IgD-negative memory B cell (primary cell): ENCODE measurements at regions not wholly inside any gene's neighbourhood (a gene's known extent, or its start where the extent isn't known, plus 50 kb on each side); places are given as distances from the start of the nearest gene placed in this dataset.
A peak's percentile ranks its signal among the peaks of the same experiment; 100 is the strongest.
"Not testable (repeated sequence)": the region's sequence is repeated elsewhere in the genome, so short reads cannot be mapped to it uniquely, and the experiment has no call there.

ENCODE experiments used
- H3K27ac Mint-ChIP-seq, 3 donors: one replicate each; pipeline ENCODE4 v1.8.0; 2020 to 2022; ENCODE audit warnings: mild to moderate bottlenecking in 3 of 3, mixed read lengths in 3 of 3, moderate library complexity in 1 of 3
- H3K27me3 Mint-ChIP-seq: one replicate; pipeline ENCODE4 v1.8.0; 2021; ENCODE audit warnings: mixed read lengths
- H3K36me3 Mint-ChIP-seq: one replicate; pipeline ENCODE4 v1.8.0; 2020; ENCODE audit warnings: mild to moderate bottlenecking, mixed read lengths
- H3K4me1 Mint-ChIP-seq, 3 donors: one replicate each; pipeline ENCODE4 v1.8.0; 2020 to 2022; ENCODE audit warnings: mixed read lengths in 3 of 3, mild to moderate bottlenecking in 1 of 3
- H3K4me3 Mint-ChIP-seq, 4 donors: one replicate each; pipeline ENCODE4 v1.8.0; 2020 to 2022; ENCODE audit warnings: mild to moderate bottlenecking in 4 of 4, mixed read lengths in 4 of 4, moderate library complexity in 3 of 4
- H3K9me3 Mint-ChIP-seq, 3 donors: one replicate each; pipeline ENCODE4 v1.8.0; 2020 to 2021; ENCODE audit warnings: mixed read lengths in 3 of 3, mild to moderate bottlenecking in 1 of 3

DNA sequence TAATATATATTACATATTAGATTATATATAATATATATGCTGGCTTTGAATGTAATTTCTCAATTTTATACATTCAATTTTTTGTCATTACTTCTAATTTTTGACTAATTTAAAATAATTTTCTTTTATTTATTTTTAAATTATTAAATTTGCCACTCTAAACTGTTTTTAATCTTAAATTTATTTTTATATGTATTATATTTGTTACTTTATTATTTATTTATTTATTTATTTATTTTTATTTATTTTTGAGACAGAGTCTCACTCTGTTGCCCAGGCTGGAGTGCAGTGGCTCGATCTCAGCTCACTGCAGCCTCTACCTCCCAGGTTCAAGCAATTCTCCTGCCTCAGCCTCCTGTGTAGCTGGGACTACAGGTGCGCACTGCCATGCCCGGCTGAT, 473.0 kb downstream of the PLOD2 start:
- H3K36me3 Mint-ChIP-seq, H3K4me3 Mint-ChIP-seq, H3K27ac Mint-ChIP-seq, H3K27me3 Mint-ChIP-seq, H3K9me3 Mint-ChIP-seq, H3K4me1 Mint-ChIP-seq: not testable (repeated sequence)

DNA sequence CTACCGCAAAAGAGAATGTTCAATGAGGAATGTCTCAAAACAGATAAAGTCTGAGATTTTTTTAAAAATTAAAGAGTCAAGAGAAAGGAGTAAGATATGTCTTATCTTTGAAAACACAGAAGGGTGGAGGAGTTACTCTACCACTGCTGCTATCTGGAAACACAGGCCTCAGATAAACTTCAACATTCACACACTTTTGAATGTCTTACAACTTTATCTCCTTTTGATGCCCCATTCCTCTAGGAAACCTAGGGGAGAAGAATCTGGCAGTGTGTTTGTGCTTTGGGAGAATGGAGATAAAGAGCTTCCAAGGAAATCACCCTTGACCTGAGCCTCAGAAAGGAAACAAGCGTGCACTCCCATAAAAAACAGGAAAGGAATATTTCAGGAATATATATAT, 468.2 kb downstream of the PLOD2 start:
- Mint-ChIP-seq H3K36me3 (no peaks in the 10 kb centered on the region), H3K27me3 (no peaks in the 10 kb centered on the region), H3K9me3 (no peaks in the 10 kb centered on the region), H3K4me1 (no peaks in the 10 kb centered on the region), H3K27ac (no peak overlapping the region), H3K4me3 (no peak overlapping the region)

GRCh38 chr3:145696011-145696410, 465.0 kb downstream of the PLOD2 start:
- no peaks in the 10 kb centered on the region for H3K27me3 Mint-ChIP-seq
- H3K36me3 Mint-ChIP-seq: no peaks in the 10 kb centered on the region
- H3K27ac Mint-ChIP-seq: no peak overlapping the region
- H3K4me3 Mint-ChIP-seq: no peak overlapping the region
- peaks cover 0 to 6% (median 2%) of the 10 kb centered on the region in 3 donors for H3K9me3 Mint-ChIP-seq
- no peaks in the 10 kb centered on the region for H3K4me1 Mint-ChIP-seq

- no peaks in the 10 kb centered on the region for H3K36me3 Mint-ChIP-seq
- no peak overlapping the region for H3K4me3 Mint-ChIP-seq
- peaks cover 0 to 10% (median 2%) of the 10 kb centered on the region in 3 donors for H3K9me3 Mint-ChIP-seq
- no peaks in the 10 kb centered on the region for H3K27me3 Mint-ChIP-seq
- H3K4me1 Mint-ChIP-seq: no peaks in the 10 kb centered on the region
- H3K27ac Mint-ChIP-seq: no peak overlapping the region
Observed at GRCh38 chr3:145698250-145698649, 462.7 kb downstream of the PLOD2 start.

DNA sequence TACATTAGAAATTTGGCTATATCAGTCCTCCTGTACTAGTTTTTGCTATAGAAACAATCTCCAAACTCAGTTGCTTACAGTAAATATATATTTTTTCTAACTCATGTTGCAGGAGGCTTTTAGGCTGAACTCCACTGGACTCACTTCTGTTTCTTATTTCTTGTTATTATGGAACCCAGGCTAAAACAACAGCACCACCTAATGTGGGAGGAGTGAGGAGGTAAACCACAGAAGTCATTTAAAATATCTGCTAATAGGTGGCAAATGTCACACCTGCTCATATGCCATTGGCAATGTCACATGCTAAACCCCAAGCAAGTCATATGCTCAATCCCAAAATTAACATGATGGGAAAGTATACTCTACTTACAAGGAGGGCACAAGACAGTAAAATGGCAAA, 462.2 kb downstream of the PLOD2 start:
- Mint-ChIP-seq H3K27ac (no peak overlapping the region), H3K27me3 (no peaks in the 10 kb centered on the region), H3K36me3 (no peaks in the 10 kb centered on the region), H3K9me3 (peaks cover 0 to 10% (median 2%) of the 10 kb centered on the region in 3 donors), H3K4me1 (no peaks in the 10 kb centered on the region), H3K4me3 (no peak overlapping the region)

GRCh38 chr3:145704020-145704419, 457.0 kb downstream of the PLOD2 start:
- Mint-ChIP-seq H3K9me3 (peaks cover 0 to 5% (median 1%) of the 10 kb centered on the region in 3 donors), H3K27me3 (no peaks in the 10 kb centered on the region), H3K4me3 (no peak overlapping the region), H3K36me3 (no peaks in the 10 kb centered on the region), H3K4me1 (no peaks in the 10 kb centered on the region), H3K27ac (no peak overlapping the region)

GRCh38 chr3:145709779-145710178, 451.2 kb downstream of the PLOD2 start:
- H3K27me3 Mint-ChIP-seq, H3K9me3 Mint-ChIP-seq, H3K4me1 Mint-ChIP-seq, H3K4me3 Mint-ChIP-seq, H3K36me3 Mint-ChIP-seq, H3K27ac Mint-ChIP-seq: not testable (repeated sequence)

GRCh38 chr3:145716519-145716918, 444.5 kb downstream of the PLOD2 start:
- H3K27me3 Mint-ChIP-seq: no peaks in the 10 kb centered on the region
- no peak overlapping the region for H3K27ac Mint-ChIP-seq
- H3K36me3 Mint-ChIP-seq: no peaks in the 10 kb centered on the region
- peaks cover 0 to 7% (median 4%) of the 10 kb centered on the region in 3 donors for H3K9me3 Mint-ChIP-seq
- H3K4me3 Mint-ChIP-seq: no peak overlapping the region
- no peaks in the 10 kb centered on the region for H3K4me1 Mint-ChIP-seq

- no peaks in the 10 kb centered on the region for H3K27me3 Mint-ChIP-seq
- H3K27ac Mint-ChIP-seq: peak overlapping the region in 1 of 3 donors; percentile 37
- peaks cover 0 to 2% (median 0%) of the 10 kb centered on the region in 3 donors for H3K9me3 Mint-ChIP-seq
- H3K4me3 Mint-ChIP-seq: no peak overlapping the region
- H3K36me3 Mint-ChIP-seq: no peaks in the 10 kb centered on the region
- no peaks in the 10 kb centered on the region for H3K4me1 Mint-ChIP-seq
Observed at GRCh38 chr3:145719114-145719513, 441.9 kb downstream of the PLOD2 start.

GRCh38 chr3:145721273-145721805, 439.6 kb downstream of the PLOD2 start:
- Mint-ChIP-seq H3K4me3 (no peak overlapping the region), H3K9me3 (peaks cover 0 to 4% (median 0%) of the 10 kb centered on the region in 3 donors), H3K4me1 (no peaks in the 10 kb centered on the region), H3K27me3 (no peaks in the 10 kb centered on the region), H3K36me3 (no peaks in the 10 kb centered on the region), H3K27ac (no peak overlapping the region)

GRCh38 chr3:145721815-145722214, 439.2 kb downstream of the PLOD2 start:
- Mint-ChIP-seq H3K27ac (no peak overlapping the region), H3K4me3 (no peak overlapping the region), H3K9me3 (peaks cover 0 to 4% (median 0%) of the 10 kb centered on the region in 3 donors), H3K27me3 (no peaks in the 10 kb centered on the region), H3K36me3 (no peaks in the 10 kb centered on the region), H3K4me1 (no peaks in the 10 kb centered on the region)

- H3K27ac Mint-ChIP-seq: no peak overlapping the region
- H3K27me3 Mint-ChIP-seq: no peaks in the 10 kb centered on the region
- H3K9me3 Mint-ChIP-seq: peaks cover 0 to 4% (median 3%) of the 10 kb centered on the region in 3 donors
- H3K36me3 Mint-ChIP-seq: no peaks in the 10 kb centered on the region
- H3K4me1 Mint-ChIP-seq: no peaks in the 10 kb centered on the region
- no peak overlapping the region for H3K4me3 Mint-ChIP-seq
Observed at GRCh38 chr3:145727476-145727875, 433.5 kb downstream of the PLOD2 start.

DNA sequence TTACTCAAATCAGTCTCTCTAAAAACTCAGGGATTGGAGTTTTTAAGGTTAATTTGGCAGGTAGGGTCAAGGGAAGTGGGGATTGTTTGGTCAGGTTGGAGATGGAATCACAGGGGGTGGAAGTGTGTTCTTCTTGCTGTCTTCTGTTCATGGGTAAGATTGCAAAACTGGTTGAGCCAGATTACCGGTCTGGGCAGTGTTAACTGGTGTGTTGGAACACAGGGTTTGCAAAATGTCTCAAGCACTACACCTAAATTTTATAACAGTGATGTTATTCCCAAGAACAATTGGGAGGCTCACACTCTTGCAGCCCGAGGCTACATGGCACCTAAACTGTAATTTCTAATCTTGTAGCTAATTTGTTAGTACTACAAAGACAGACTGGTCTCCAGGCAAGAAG, 425.4 kb downstream of the PLOD2 start:
- Mint-ChIP-seq H3K4me3 (no peak overlapping the region), H3K27ac (no peak overlapping the region), H3K4me1 (no peaks in the 10 kb centered on the region), H3K27me3 (no peaks in the 10 kb centered on the region), H3K9me3 (peaks cover 0 to 2% (median 0%) of the 10 kb centered on the region in 3 donors), H3K36me3 (no peaks in the 10 kb centered on the region)

DNA sequence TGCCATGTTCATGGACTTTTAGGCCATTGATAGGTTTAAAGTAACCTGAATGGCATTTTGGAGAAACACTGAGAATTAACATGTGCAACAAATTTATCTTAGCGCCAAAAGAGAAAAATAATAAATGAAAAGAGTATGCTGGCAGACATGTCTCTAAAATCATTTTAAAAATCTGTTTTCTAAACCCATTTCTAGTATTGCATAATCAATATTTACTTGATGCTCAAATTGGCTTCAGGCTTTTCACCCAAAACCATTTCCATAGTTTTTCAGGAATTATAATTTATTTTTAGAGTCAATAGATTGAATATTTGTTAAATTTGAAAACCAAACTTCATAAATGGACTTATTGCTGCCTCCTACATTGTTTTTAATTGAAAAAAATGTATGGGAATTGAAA, 423.0 kb downstream of the PLOD2 start:
- H3K4me1 Mint-ChIP-seq: no peaks in the 10 kb centered on the region
- no peak overlapping the region for H3K4me3 Mint-ChIP-seq
- no peaks in the 10 kb centered on the region for H3K27me3 Mint-ChIP-seq
- H3K27ac Mint-ChIP-seq: no peak overlapping the region
- peaks cover 0 to 2% (median 0%) of the 10 kb centered on the region in 3 donors for H3K9me3 Mint-ChIP-seq
- H3K36me3 Mint-ChIP-seq: no peaks in the 10 kb centered on the region

DNA sequence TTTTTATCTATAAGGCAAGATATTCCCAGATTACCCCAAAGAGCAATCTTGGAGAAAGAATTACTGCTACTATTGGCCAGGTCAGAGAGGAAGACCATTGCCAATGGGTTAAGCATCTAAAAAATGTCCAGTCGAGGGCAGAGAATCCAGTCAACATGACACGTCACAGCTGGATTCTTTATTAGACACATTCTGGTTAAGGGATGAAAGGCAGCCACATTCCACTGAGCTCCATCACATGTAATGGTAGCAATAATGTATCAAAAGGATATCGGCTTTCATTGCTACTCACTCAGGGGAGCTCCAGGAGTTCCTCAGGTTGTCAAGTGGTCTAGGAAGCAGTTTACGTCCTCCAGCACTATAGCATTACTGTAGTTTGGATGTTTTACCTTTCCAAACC, 421.1 kb downstream of the PLOD2 start:
- H3K4me3 Mint-ChIP-seq: no peak overlapping the region
- no peaks in the 10 kb centered on the region for H3K27me3 Mint-ChIP-seq
- H3K36me3 Mint-ChIP-seq: no peaks in the 10 kb centered on the region
- H3K9me3 Mint-ChIP-seq: peaks cover 0 to 2% (median 0%) of the 10 kb centered on the region in 3 donors
- H3K4me1 Mint-ChIP-seq: no peaks in the 10 kb centered on the region
- no peak overlapping the region for H3K27ac Mint-ChIP-seq

DNA sequence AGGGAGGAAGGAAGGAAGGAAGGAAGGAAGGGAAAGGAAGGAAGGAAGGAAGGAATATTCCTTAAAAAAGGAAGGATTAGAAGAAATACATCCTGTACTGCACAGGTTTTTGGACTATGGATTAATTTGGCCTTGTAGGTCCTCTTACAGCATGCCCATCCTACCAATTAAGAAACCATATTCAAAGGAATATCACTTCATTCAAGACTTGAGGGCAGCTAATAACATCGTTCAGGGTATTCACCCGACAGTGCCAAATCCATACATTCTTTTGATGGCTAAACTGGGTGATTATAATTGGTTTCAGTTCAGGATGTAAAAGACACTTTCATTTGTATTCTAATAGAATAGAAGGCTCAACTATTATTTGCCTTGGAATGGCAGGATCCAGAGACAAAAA, 410.3 kb downstream of the PLOD2 start:
- Mint-ChIP-seq H3K27me3 (no peaks in the 10 kb centered on the region), H3K27ac (no peak overlapping the region), H3K9me3 (no peaks in the 10 kb centered on the region), H3K4me1 (no peaks in the 10 kb centered on the region), H3K4me3 (no peak overlapping the region), H3K36me3 (no peaks in the 10 kb centered on the region)

DNA sequence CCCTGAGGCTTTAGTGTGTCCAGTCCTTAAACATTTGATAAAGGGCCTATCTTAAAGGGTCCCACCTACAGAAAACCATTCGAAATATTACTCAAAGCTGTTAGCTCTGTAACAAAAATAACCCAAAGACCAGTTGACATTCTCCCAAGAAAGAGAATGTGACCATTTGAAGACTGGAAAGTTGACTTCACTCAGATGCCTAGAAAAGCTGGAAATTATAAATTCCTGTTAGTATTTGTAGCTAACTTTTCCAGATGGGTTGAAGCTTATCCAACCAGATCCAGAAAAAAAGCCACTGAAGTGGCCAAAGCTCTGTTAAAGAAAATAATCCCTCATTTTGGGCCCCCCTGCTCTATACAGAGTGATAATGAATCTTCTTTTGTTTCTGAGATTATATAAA, 408.4 kb downstream of the PLOD2 start:
- no peaks in the 10 kb centered on the region for H3K4me1 Mint-ChIP-seq
- H3K27me3 Mint-ChIP-seq: no peaks in the 10 kb centered on the region
- no peaks in the 10 kb centered on the region for H3K9me3 Mint-ChIP-seq

More for the DNA sequence above, 408.4 kb downstream of the PLOD2 start:
- H3K4me3 Mint-ChIP-seq: no peak overlapping the region
- no peak overlapping the region for H3K27ac Mint-ChIP-seq
- H3K36me3 Mint-ChIP-seq: no peaks in the 10 kb centered on the region
